SK-N-SH treated with all-trans-retinoic acid at 6 μM for 48 hours (cell line): ENCODE measurements at regions not wholly inside any gene's neighbourhood (a gene's known extent, or its start where the extent isn't known, plus 50 kb on each side); places are given as distances from the start of the nearest gene placed in this dataset.

Experiments used
- ATAC-seq: fragments of 200-7000 bp; cut with Tn5 transposase; 3 replicates; pipeline ENCODE4 v1.9.1; 2020; ENCODE audit warnings: mild to moderate bottlenecking, moderate library complexity
- ARNTL ChIP-seq: fragments of 450-650 bp; formaldehyde crosslinking; IDR thresholded peaks from 2 replicates; pipeline ENCODE4 v1.5.0; 2020; ENCODE audit warnings: low read depth, mild to moderate bottlenecking, moderate library complexity, borderline replicate concordance
- CSDC2 ChIP-seq: fragments of 250-450 bp; sonication (Bioruptor Pico); IDR thresholded peaks from 2 replicates; pipeline ENCODE4 v1.5.0; 2020; ENCODE audit warnings: mild to moderate bottlenecking, moderate library complexity
- GLIS3 ChIP-seq: fragments of 250-450 bp; sonication (Bioruptor Pico); IDR thresholded peaks from 2 replicates; pipeline ENCODE4 v1.5.0; 2020; ENCODE audit warnings: mild to moderate bottlenecking, moderate library complexity
- ISL1 ChIP-seq: fragments of 250-450 bp; sonication (Bioruptor Pico); IDR thresholded peaks from 2 replicates; pipeline ENCODE4 v2.1.2; 2022; ENCODE audit warnings: mild to moderate bottlenecking, moderate library complexity
- POU6F1 ChIP-seq: fragments of 250-450 bp; sonication (Bioruptor Pico); IDR thresholded peaks from 2 replicates; pipeline ENCODE4 v1.8.0; 2021; ENCODE audit warnings: low read depth, mild to moderate bottlenecking, moderate library complexity, borderline replicate concordance
- PPARA ChIP-seq: fragments of 250-450 bp; sonication (Bioruptor Pico); IDR thresholded peaks from 2 replicates; pipeline ENCODE4 v1.5.0; 2020; ENCODE audit warnings: mild to moderate bottlenecking, borderline replicate concordance
- TCF4 ChIP-seq: fragments of 250-450 bp; sonication (Bioruptor Pico); IDR thresholded peaks from 2 replicates; pipeline ENCODE4 v1.8.0; 2021; ENCODE audit warnings: mild to moderate bottlenecking, moderate library complexity, borderline replicate concordance
- ZC3H10 ChIP-seq: fragments of 250-450 bp; sonication (Bioruptor Pico); IDR thresholded peaks from 2 replicates; pipeline ENCODE4 v1.5.1; 2021; ENCODE audit warnings: mild to moderate bottlenecking, moderate library complexity
- ZFP3 ChIP-seq: fragments of 250-450 bp; sonication (Bioruptor Pico); IDR thresholded peaks from 2 replicates; pipeline ENCODE4 v1.5.0; 2020; ENCODE audit warnings: mild to moderate bottlenecking, moderate library complexity
- ZNF565 ChIP-seq: fragments of 450-650 bp; formaldehyde crosslinking; conservative IDR thresholded peaks from 2 replicates; pipeline ENCODE4 v1.5.0; 2020; ENCODE audit warnings: low read depth, mild to moderate bottlenecking, moderate library complexity
- ZNF70 ChIP-seq: fragments of 450-650 bp; formaldehyde crosslinking; IDR thresholded peaks from 2 replicates; pipeline ENCODE4 v1.5.0; 2020; ENCODE audit warnings: mild to moderate bottlenecking, moderate library complexity
- ZNF8 ChIP-seq: fragments of 450-650 bp; formaldehyde crosslinking; IDR thresholded peaks from 2 replicates; pipeline ENCODE4 v1.5.0; 2020; ENCODE audit warnings: mild to moderate bottlenecking, moderate library complexity
- TF ChIP-seq, protein P1 (sequence below): fragments of 250-450 bp; sonication (Bioruptor Pico); IDR thresholded peaks from 2 replicates; pipeline ENCODE4 v1.5.0; 2020; ENCODE audit warnings: mild to moderate bottlenecking, moderate library complexity
- TF ChIP-seq, protein P2 (sequence below): fragments of 250-450 bp; sonication (Bioruptor Pico); IDR thresholded peaks from 2 replicates; pipeline ENCODE4 v1.5.1; 2021; ENCODE audit warnings: mild to moderate bottlenecking, moderate library complexity
- TF ChIP-seq, protein P3 (sequence below): fragments of 250-450 bp; sonication (Bioruptor Pico); IDR thresholded peaks from 2 replicates; pipeline ENCODE4 v1.8.0; 2020; ENCODE audit warnings: mild to moderate bottlenecking, moderate library complexity, borderline replicate concordance
- TF ChIP-seq, protein P4 (sequence below): fragments of 250-450 bp; sonication (Bioruptor Pico); IDR thresholded peaks from 2 replicates; pipeline ENCODE4 v1.5.1; 2020; ENCODE audit warnings: low read depth, mild to moderate bottlenecking, moderate library complexity

- no peak for ATAC-seq
- TF ChIP-seq, protein P1, sequence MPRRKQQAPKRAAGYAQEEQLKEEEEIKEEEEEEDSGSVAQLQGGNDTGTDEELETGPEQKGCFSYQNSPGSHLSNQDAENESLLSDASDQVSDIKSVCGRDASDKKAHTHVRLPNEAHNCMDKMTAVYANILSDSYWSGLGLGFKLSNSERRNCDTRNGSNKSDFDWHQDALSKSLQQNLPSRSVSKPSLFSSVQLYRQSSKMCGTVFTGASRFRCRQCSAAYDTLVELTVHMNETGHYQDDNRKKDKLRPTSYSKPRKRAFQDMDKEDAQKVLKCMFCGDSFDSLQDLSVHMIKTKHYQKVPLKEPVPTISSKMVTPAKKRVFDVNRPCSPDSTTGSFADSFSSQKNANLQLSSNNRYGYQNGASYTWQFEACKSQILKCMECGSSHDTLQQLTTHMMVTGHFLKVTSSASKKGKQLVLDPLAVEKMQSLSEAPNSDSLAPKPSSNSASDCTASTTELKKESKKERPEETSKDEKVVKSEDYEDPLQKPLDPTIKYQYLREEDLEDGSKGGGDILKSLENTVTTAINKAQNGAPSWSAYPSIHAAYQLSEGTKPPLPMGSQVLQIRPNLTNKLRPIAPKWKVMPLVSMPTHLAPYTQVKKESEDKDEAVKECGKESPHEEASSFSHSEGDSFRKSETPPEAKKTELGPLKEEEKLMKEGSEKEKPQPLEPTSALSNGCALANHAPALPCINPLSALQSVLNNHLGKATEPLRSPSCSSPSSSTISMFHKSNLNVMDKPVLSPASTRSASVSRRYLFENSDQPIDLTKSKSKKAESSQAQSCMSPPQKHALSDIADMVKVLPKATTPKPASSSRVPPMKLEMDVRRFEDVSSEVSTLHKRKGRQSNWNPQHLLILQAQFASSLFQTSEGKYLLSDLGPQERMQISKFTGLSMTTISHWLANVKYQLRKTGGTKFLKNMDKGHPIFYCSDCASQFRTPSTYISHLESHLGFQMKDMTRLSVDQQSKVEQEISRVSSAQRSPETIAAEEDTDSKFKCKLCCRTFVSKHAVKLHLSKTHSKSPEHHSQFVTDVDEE (CRISPR knock-in tag) = no peak
These were observed 200.6 kb upstream of the MKI67 start for GRCh38 chr10:128326851-128327250.

DNA sequence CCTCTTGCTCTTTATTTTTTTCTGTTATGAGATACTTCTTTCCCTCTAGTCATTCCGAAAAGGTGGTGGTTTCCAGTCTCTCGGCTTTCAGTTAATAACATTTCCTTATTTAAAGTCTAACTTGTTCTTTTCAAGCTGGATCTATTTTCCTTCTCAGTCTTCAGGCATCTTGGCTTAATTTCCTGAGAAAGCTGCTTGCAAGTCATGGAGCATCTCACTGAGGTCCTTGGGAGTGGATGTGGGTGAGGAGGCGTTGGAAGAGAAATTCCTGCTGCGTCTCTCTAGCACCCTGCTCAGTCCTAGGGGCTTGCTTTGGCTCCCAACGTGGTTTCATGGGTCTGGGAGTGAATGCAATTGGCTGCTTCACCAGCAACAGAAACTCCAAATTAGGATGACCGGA, 210.2 kb upstream of the MKI67 start:
- ATAC-seq = no peak
- TF ChIP-seq, protein P2, sequence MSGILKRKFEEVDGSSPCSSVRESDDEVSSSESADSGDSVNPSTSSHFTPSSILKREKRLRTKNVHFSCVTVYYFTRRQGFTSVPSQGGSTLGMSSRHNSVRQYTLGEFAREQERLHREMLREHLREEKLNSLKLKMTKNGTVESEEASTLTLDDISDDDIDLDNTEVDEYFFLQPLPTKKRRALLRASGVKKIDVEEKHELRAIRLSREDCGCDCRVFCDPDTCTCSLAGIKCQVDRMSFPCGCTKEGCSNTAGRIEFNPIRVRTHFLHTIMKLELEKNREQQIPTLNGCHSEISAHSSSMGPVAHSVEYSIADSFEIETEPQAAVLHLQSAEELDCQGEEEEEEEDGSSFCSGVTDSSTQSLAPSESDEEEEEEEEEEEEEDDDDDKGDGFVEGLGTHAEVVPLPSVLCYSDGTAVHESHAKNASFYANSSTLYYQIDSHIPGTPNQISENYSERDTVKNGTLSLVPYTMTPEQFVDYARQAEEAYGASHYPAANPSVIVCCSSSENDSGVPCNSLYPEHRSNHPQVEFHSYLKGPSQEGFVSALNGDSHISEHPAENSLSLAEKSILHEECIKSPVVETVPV (CRISPR knock-in tag) = no peak
- TF ChIP-seq ZNF565 (CRISPR knock-in tag) = no peak
- no peak for TF ChIP-seq ZFP3
- TF ChIP-seq ZC3H10 (CRISPR knock-in tag) = no peak
- no peak for TF ChIP-seq ZNF70 (CRISPR knock-in tag)
- no peak for TF ChIP-seq ARNTL (CRISPR knock-in tag)
- TF ChIP-seq, protein P1 (CRISPR knock-in tag) = no peak
- TF ChIP-seq, protein P3, sequence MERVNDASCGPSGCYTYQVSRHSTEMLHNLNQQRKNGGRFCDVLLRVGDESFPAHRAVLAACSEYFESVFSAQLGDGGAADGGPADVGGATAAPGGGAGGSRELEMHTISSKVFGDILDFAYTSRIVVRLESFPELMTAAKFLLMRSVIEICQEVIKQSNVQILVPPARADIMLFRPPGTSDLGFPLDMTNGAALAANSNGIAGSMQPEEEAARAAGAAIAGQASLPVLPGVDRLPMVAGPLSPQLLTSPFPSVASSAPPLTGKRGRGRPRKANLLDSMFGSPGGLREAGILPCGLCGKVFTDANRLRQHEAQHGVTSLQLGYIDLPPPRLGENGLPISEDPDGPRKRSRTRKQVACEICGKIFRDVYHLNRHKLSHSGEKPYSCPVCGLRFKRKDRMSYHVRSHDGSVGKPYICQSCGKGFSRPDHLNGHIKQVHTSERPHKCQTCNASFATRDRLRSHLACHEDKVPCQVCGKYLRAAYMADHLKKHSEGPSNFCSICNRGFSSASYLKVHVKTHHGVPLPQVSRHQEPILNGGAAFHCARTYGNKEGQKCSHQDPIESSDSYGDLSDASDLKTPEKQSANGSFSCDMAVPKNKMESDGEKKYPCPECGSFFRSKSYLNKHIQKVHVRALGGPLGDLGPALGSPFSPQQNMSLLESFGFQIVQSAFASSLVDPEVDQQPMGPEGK (CRISPR knock-in tag) = no peak
- TF ChIP-seq, protein P4, sequence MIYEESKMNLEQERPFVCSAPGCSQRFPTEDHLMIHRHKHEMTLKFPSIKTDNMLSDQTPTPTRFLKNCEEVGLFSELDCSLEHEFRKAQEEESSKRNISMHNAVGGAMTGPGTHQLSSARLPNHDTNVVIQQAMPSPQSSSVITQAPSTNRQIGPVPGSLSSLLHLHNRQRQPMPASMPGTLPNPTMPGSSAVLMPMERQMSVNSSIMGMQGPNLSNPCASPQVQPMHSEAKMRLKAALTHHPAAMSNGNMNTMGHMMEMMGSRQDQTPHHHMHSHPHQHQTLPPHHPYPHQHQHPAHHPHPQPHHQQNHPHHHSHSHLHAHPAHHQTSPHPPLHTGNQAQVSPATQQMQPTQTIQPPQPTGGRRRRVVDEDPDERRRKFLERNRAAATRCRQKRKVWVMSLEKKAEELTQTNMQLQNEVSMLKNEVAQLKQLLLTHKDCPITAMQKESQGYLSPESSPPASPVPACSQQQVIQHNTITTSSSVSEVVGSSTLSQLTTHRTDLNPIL (CRISPR knock-in tag) = no peak
- no peak for TF ChIP-seq POU6F1
- no peak for TF ChIP-seq ZNF8 (CRISPR knock-in tag)

GRCh38 chr10:128337860-128338378, 211.7 kb upstream of the MKI67 start:
- ATAC-seq = no peak
- TF ChIP-seq ISL1 (no peak), ZC3H10 (CRISPR knock-in tag) (no peak), PPARA (CRISPR knock-in tag) (no peak), GLIS3 (CRISPR knock-in tag) (no peak), TCF4 (CRISPR knock-in tag) (no peak), CSDC2 (CRISPR knock-in tag) (no peak), ZNF565 (CRISPR knock-in tag) (no peak)
- TF ChIP-seq, protein P2 (CRISPR knock-in tag) = no peak
- TF ChIP-seq, all 23 proteins: peak for 0
